NT2/D1 (cell line): ENCODE measurements at regions not wholly inside any gene's neighbourhood (a gene's known extent, or its start where the extent isn't known, plus 50 kb on each side); places are given as distances from the start of the nearest gene placed in this dataset.

Experiments used
- DNase-seq: peaks from one replicate; pipeline ENCODE4 v3.0.0-alpha.2; 2011; ENCODE audit warnings: low read depth, low spot score
- H3K27me3 ChIP-seq: 2 replicates; pipeline ENCODE4 v1.6.0; 2011; ENCODE audit warnings: mild to moderate bottlenecking; ENCODE audit not compliant: insufficient read length, insufficient read depth
- H3K36me3 ChIP-seq: 2 replicates; pipeline ENCODE4 v1.6.1; 2011; ENCODE audit warnings: mild to moderate bottlenecking, low read length, mixed read lengths; ENCODE audit not compliant: insufficient read depth, insufficient read length
- H3K4me1 ChIP-seq: 2 replicates; pipeline ENCODE4 v1.5.1; 2011; ENCODE audit not compliant: insufficient read depth, insufficient read length
- H3K4me3 ChIP-seq: 2 replicates; pipeline ENCODE4 v1.5.1; 2011; ENCODE audit warnings: low read depth; ENCODE audit not compliant: insufficient read length
- H3K9ac ChIP-seq: 2 replicates; pipeline ENCODE4 v1.6.0; 2011; ENCODE audit warnings: low read depth; ENCODE audit not compliant: insufficient read length
- H3K9me3 ChIP-seq: 2 replicates; pipeline ENCODE4 v1.5.1; 2011; ENCODE audit warnings: mild to moderate bottlenecking, low read length; ENCODE audit not compliant: insufficient read depth
- SUZ12 ChIP-seq: IDR thresholded peaks from 2 replicates; pipeline ENCODE4 v1.6.1; 2011; ENCODE audit not compliant: insufficient read length, insufficient read depth; ENCODE audit errors: extremely low read depth
- YY1 ChIP-seq: IDR thresholded peaks from 2 replicates; pipeline ENCODE4 v1.6.1; 2011; ENCODE audit not compliant: insufficient read length, insufficient read depth
- ZNF274 ChIP-seq: IDR thresholded peaks from 2 replicates; pipeline ENCODE4 v1.6.1; 2011; ENCODE audit warnings: mild to moderate bottlenecking, low read depth, low read length

DNA sequence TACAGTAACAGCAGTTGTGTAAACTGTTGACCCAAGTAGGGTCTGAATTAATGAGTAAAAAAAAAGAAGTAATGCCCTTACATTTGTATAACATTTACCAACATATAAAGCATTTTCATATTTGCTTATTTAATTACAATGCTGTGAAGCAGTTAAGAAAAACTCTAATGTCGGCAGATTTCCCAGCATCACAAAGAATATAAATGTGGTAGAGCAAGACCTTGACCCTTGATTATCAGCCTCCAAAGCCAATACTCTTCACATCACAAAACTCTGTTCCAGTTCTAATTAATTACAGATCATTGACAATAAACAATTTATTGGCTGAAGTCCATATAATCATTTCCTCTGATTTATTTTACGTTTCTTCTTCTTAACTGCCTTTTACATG is 130.2 kb downstream of the DUSP10 start:
- Histone ChIP-seq H3K27me3 (no peaks in the 10 kb centered on the region), H3K9ac (no peak overlapping the region), H3K4me3 (no peak overlapping the region), H3K4me1 (no peaks in the 10 kb centered on the region), H3K9me3 (peaks cover 10% of the 10 kb centered on the region; the same call in 1 of the 2 replicates), H3K36me3 (no peaks in the 10 kb centered on the region)
- DNase-seq: no peak
- TF ChIP-seq YY1: no peak
- TF ChIP-seq ZNF274: no peak
- no peak for TF ChIP-seq SUZ12

DNA sequence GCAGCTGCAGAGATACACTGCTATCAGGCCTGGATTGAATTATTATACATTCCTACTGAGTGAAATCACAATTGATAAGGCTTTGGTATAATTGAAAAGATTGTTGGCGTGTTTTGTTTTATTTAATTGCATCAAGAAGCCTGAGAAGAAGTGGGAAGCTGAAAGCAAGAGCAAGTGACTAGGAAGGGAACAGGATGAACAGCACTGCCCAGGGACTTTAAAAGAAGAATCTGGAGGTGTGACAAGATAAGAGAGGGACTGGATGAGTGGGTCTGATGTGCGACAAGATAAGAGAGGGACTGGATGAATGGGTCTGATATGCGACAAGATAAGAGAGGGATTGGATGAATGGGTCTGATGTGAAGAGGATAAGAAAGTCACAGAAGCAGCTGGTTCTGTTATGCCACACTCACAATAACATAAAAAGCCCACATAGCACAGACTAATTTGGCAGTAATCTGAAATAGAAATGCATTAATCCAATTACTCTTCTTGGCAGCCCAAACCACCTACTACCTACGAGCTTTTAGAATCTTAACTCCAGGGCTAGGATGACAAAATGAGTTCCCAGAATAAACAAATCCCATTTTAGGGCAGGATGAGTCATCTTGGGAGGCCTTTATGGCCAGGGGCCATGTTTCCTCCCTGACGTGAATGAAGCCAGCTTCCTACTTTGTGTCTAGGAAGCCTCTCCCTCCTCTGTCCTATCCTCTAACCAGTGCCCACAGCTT is 129.7 kb downstream of the DUSP10 start:
- H3K36me3 ChIP-seq: no peaks in the 10 kb centered on the region
- H3K9me3 ChIP-seq: peaks cover 10% of the 10 kb centered on the region; the same call in 1 of the 2 replicates
- TF ChIP-seq YY1 (no peak), ZNF274 (no peak), SUZ12 (no peak)
- H3K9ac ChIP-seq: no peak overlapping the region
- DNase-seq: peak; percentile 15
- H3K27me3 ChIP-seq: no peaks in the 10 kb centered on the region
- no peak overlapping the region for H3K4me3 ChIP-seq
- H3K4me1 ChIP-seq: no peaks in the 10 kb centered on the region

DNA sequence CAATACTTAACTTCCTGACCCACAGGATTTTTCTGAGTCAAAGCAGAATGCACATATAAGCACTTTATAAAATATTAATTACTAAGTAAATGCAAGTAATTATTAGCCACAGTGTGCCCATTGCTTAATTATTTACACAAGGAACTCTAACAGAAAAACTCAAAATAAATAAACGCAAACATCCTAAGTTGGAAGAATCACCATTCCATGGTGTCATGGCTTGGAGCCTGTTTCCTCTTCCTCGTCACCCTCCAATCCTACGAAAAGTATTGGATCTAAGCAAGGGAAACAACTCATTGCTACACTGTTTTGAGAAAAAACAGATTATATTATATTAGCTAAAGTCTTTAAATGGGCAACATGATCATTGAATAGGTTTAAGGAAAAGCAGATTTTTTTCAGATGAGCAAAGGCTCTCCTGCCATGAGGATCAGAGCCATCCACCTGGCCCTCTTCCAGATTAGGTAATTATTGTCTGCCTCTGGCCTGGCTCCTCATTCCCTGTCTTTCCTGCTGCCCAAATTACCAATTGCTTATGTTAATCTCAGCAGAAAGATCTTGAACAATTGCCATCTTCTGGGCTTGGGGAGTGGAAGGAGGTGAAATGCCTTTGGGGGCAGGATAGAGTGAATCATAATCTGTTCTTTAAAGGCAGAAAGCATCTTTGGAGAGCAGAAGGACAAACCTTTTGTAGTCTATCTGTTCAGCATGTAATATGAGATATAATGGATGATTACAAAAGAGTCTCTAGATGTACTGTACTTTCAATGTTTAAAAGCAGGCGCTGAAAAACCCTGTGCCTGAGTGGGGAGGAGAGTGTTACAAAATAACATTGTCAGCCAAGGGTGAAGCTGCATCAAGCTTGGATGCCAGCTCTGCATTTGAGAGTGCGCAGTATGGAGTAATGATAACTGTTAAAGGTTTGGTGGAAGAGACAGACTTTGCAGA is 121.2 kb downstream of the DUSP10 start:
- Histone ChIP-seq H3K9me3 (peaks cover 16% of the 10 kb centered on the region), H3K4me1 (no peaks in the 10 kb centered on the region), H3K36me3 (no peaks in the 10 kb centered on the region), H3K4me3 (no peak overlapping the region), H3K27me3 (no peaks in the 10 kb centered on the region), H3K9ac (no peak overlapping the region)
- TF ChIP-seq SUZ12 (no peak), YY1 (no peak), ZNF274 (no peak)
- DNase-seq: no peak

DNA sequence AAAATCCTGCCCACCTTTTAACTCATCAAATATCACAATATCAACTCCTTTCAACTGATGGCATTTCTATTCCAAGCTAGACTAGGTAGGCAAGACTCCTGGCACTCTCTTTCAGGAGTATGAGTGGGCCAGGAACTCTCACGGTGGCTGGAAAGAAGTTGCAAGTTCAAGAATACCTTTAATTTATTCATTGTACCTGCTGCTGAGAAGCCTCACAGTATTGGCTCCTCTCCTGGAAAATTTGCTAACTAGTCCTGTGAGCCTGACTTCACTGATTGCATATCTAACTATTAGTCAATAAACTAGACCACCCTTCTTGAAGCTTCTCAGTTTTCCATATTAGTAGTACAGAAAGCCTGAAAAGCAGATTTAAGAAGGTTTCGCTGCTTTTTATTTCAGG is 120.2 kb downstream of the DUSP10 start:
- H3K9me3 ChIP-seq: peaks cover 24% of the 10 kb centered on the region
- no peak for TF ChIP-seq SUZ12
- no peak for TF ChIP-seq YY1
- H3K9ac ChIP-seq: no peak overlapping the region

DNA sequence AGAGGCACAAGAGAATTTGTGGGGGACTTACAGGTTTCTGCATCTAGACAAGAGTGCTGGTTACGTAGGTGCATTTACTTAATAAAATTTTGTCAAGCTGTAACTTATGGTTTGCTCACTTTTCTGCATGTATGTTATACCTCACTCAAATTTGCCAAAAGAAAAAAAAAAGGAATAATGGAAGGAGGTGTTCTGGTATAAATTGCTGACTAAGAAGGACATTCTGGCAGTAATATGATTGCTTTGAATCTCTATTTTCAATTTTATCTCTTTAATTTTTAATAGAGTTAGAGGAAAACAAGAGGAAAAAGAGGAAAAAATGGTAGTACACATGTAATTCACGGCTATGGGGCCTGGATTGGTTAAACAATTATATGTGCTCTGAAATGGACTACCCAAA is 119.5 kb downstream of the DUSP10 start:
- Histone ChIP-seq H3K9ac (no peak overlapping the region), H3K4me3 (no peak overlapping the region), H3K27me3 (no peaks in the 10 kb centered on the region), H3K36me3 (no peaks in the 10 kb centered on the region), H3K4me1 (no peaks in the 10 kb centered on the region), H3K9me3 (peaks cover 24% of the 10 kb centered on the region)
- DNase-seq: no peak
- TF ChIP-seq SUZ12 (no peak), YY1 (no peak), ZNF274 (no peak)

More for the DNA sequence above, 120.2 kb downstream of the DUSP10 start:
- Histone ChIP-seq H3K27me3 (no peaks in the 10 kb centered on the region), H3K36me3 (no peaks in the 10 kb centered on the region), H3K4me3 (no peak overlapping the region), H3K4me1 (no peaks in the 10 kb centered on the region)
- no peak for DNase-seq

DNA sequence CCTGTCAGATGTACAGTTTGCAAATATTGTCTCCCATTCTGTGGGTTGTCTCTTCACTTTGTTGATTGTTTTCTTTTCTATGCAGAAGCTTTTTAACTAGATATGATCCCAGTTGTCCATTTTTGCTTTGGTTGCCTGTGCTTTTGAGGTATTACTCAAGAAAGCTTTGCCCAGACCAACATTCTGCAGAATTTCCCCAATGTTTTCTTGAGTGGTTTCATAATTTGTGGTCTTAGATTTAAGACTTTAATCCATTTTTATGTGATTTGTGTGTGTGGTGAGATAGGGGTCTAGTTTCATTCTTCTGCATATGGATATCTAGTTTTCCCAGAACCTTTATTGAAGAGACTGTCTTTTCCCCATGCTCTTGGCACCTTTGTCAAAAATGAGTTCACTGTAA is 116.9 kb downstream of the DUSP10 start:
- DNase-seq: no peak
- TF ChIP-seq ZNF274 (no peak), YY1 (no peak), SUZ12 (no peak)

DNA sequence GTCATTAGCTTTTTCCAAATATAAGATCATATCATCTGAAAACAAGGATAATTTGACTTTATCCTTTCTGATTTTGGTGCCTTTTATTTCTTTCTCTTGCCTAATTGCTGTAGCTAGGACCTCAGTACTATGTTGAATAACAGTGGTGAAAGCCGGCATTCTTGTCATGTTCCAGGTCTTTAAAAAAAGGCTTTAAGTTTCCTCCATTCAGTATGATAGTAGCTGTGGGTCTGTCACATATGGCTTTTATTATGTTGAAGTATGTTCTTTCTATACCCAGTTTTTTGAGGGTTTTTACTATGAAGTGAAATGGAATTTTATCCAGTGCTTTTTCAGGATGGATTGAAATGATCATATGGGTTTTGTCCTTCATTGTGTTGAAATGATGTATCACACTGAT is 115.8 kb downstream of the DUSP10 start:
- TF ChIP-seq SUZ12: no peak
- no peak for TF ChIP-seq ZNF274
- TF ChIP-seq YY1: no peak
- DNase-seq: no peak

More for the DNA sequence above, 116.9 kb downstream of the DUSP10 start:
- Histone ChIP-seq H3K9ac (no peak overlapping the region), H3K9me3 (peaks cover 16% of the 10 kb centered on the region), H3K4me1 (no peaks in the 10 kb centered on the region), H3K4me3 (no peak overlapping the region), H3K36me3 (no peaks in the 10 kb centered on the region), H3K27me3 (no peaks in the 10 kb centered on the region)

More for the DNA sequence above, 115.8 kb downstream of the DUSP10 start:
- peaks cover 16% of the 10 kb centered on the region for H3K9me3 ChIP-seq
- H3K4me3 ChIP-seq: no peak overlapping the region
- no peak overlapping the region for H3K9ac ChIP-seq
- H3K4me1 ChIP-seq: no peaks in the 10 kb centered on the region
- H3K27me3 ChIP-seq: no peaks in the 10 kb centered on the region
- H3K36me3 ChIP-seq: no peaks in the 10 kb centered on the region
